WTC11 (cell line): ENCODE measurements at regions not wholly inside any gene's neighbourhood (a gene's known extent, or its start where the extent isn't known, plus 50 kb on each side); places are given as distances from the start of the nearest gene placed in this dataset.

Experiments used
- ATF2 ChIP-seq: sonication (generic); formaldehyde crosslinking; IDR thresholded peaks from 2 replicates; pipeline ENCODE4 v1.8.1; 2022; ENCODE audit warnings: low read depth, missing genetic modification reagents, borderline replicate concordance
- CBFB ChIP-seq: sonication (generic); formaldehyde crosslinking; IDR thresholded peaks from 2 replicates; pipeline ENCODE4 v1.8.1; 2022; ENCODE audit warnings: mild to moderate bottlenecking, low read depth, missing genetic modification reagents
- ELF4 ChIP-seq: sonication (generic); formaldehyde crosslinking; IDR thresholded peaks from 2 replicates; pipeline ENCODE4 v1.8.1; 2022; ENCODE audit warnings: low read depth, mild to moderate bottlenecking, moderate library complexity, missing genetic modification reagents
- ETV6 ChIP-seq: sonication (generic); formaldehyde crosslinking; IDR thresholded peaks from 2 replicates; pipeline ENCODE4 v1.8.1; 2022; ENCODE audit warnings: mild to moderate bottlenecking, missing genetic modification reagents
- JUN ChIP-seq: sonication (generic); formaldehyde crosslinking; IDR thresholded peaks from 2 replicates; pipeline ENCODE4 v1.8.0; 2023; ENCODE audit warnings: mild to moderate bottlenecking, missing genetic modification reagents
- NFE2L1 ChIP-seq: sonication (generic); formaldehyde crosslinking; IDR thresholded peaks from 2 replicates; pipeline ENCODE4 v1.8.1; 2023; ENCODE audit warnings: missing genetic modification reagents
- SP1 ChIP-seq: sonication (generic); formaldehyde crosslinking; conservative IDR thresholded peaks from 2 replicates; pipeline ENCODE4 v1.8.1; 2022; ENCODE audit warnings: missing genetic modification reagents
- TP53 ChIP-seq: sonication (generic); formaldehyde crosslinking; IDR thresholded peaks from 2 replicates; pipeline ENCODE4 v1.8.1; 2023; ENCODE audit warnings: mild to moderate bottlenecking, missing genetic modification reagents
- ZNF219 ChIP-seq: sonication (generic); formaldehyde crosslinking; IDR thresholded peaks from 2 replicates; pipeline ENCODE4 v1.8.0; 2023; ENCODE audit warnings: missing genetic modification reagents, mild to moderate bottlenecking, borderline replicate concordance
- TF ChIP-seq, protein P1 (sequence below): fragments of 200-600 bp; IDR thresholded peaks from 2 replicates; pipeline ENCODE4 v1.8.0; 2022; ENCODE audit warnings: antibody characterized with exemption
- TF ChIP-seq, protein P2 (sequence below): sonication (generic); formaldehyde crosslinking; IDR thresholded peaks from 2 replicates; pipeline ENCODE4 v1.8.1; 2023; ENCODE audit warnings: mild to moderate bottlenecking, missing genetic modification reagents, moderate library complexity
- TF ChIP-seq, protein P3 (sequence below): sonication (generic); formaldehyde crosslinking; IDR thresholded peaks from 2 replicates; pipeline ENCODE4 v1.8.0; 2023; ENCODE audit warnings: missing genetic modification reagents
- TF ChIP-seq, protein P4 (sequence below): fragments of 250-450 bp; sonication (Bioruptor Pico); IDR thresholded peaks from 2 replicates; pipeline ENCODE4 v2.1.2; 2022; ENCODE audit warnings: mild to moderate bottlenecking, moderate library complexity

DNA sequence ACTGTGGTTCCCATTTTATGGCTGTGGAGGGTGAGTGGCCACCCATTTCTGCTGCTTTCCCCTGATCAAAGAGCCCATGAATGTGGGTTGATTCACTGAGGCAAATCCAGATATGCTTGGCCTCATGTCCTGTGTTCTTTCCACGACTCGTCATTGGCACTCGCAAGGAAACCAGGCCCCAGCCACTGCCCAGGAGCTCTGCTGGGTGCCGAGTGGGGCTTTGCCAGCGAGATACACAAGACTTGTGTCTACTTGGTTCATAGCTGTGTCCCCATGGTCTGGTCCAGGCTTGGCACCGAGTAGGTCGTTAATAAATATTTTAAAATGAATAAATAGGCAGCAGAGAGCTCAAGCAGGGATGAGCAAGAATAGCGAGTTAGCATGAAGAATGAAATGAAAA, 1291.5 kb downstream of the TBC1D22A start:
- no peak for TF ChIP-seq ATF2
- TF ChIP-seq, protein P1, sequence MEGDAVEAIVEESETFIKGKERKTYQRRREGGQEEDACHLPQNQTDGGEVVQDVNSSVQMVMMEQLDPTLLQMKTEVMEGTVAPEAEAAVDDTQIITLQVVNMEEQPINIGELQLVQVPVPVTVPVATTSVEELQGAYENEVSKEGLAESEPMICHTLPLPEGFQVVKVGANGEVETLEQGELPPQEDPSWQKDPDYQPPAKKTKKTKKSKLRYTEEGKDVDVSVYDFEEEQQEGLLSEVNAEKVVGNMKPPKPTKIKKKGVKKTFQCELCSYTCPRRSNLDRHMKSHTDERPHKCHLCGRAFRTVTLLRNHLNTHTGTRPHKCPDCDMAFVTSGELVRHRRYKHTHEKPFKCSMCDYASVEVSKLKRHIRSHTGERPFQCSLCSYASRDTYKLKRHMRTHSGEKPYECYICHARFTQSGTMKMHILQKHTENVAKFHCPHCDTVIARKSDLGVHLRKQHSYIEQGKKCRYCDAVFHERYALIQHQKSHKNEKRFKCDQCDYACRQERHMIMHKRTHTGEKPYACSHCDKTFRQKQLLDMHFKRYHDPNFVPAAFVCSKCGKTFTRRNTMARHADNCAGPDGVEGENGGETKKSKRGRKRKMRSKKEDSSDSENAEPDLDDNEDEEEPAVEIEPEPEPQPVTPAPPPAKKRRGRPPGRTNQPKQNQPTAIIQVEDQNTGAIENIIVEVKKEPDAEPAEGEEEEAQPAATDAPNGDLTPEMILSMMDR, result no peak
- no peak for TF ChIP-seq CBFB
- TF ChIP-seq, protein P2, sequence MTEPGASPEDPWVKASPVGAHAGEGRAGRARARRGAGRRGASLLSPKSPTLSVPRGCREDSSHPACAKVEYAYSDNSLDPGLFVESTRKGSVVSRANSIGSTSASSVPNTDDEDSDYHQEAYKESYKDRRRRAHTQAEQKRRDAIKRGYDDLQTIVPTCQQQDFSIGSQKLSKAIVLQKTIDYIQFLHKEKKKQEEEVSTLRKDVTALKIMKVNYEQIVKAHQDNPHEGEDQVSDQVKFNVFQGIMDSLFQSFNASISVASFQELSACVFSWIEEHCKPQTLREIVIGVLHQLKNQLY (CRISPR knock-in tag), result no peak
- no peak for TF ChIP-seq NFE2L1 (CRISPR knock-in tag)
- TF ChIP-seq, protein P3, sequence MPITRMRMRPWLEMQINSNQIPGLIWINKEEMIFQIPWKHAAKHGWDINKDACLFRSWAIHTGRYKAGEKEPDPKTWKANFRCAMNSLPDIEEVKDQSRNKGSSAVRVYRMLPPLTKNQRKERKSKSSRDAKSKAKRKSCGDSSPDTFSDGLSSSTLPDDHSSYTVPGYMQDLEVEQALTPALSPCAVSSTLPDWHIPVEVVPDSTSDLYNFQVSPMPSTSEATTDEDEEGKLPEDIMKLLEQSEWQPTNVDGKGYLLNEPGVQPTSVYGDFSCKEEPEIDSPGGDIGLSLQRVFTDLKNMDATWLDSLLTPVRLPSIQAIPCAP (CRISPR knock-in tag), result no peak
- no peak for TF ChIP-seq SP1 (CRISPR knock-in tag)
- no peak for TF ChIP-seq ZNF219 (CRISPR knock-in tag)
- no peak for TF ChIP-seq TP53 (CRISPR knock-in tag)
- TF ChIP-seq, protein P4, sequence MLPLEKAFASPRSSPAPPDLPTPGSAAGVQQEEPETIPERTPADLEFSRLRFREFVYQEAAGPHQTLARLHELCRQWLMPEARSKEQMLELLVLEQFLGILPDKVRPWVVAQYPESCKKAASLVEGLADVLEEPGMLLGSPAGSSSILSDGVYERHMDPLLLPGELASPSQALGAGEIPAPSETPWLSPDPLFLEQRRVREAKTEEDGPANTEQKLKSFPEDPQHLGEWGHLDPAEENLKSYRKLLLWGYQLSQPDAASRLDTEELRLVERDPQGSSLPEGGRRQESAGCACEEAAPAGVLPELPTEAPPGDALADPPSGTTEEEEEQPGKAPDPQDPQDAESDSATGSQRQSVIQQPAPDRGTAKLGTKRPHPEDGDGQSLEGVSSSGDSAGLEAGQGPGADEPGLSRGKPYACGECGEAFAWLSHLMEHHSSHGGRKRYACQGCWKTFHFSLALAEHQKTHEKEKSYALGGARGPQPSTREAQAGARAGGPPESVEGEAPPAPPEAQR, result no peak
- TF ChIP-seq ETV6 (CRISPR knock-in tag), result no peak
- no peak for TF ChIP-seq JUN (CRISPR knock-in tag)
- no peak for TF ChIP-seq ELF4 (CRISPR knock-in tag)
